A549 (cell line): ENCODE measurements at regions not wholly inside any gene's neighbourhood (a gene's known extent, or its start where the extent isn't known, plus 50 kb on each side); places are given as distances from the start of the nearest gene placed in this dataset.

Experiments
- BHLHE40 ChIP-seq: IDR thresholded peaks from 2 replicates; pipeline ENCODE4 v1.6.1; 2012; ENCODE audit warnings: low read depth, low read length, inconsistent platforms
- EP300 ChIP-seq, 2 experiments: fragments of >200 bp; sonication (Bioruptor Twin); formaldehyde crosslinking; IDR thresholded peaks; 2 replicates in 1 of 2; 3 replicates in 1 of 2; pipeline ENCODE4 v1.6.1; 2016 to 2017
- GATA3 ChIP-seq: IDR thresholded peaks from 2 replicates; pipeline ENCODE4 v1.6.1; 2012; ENCODE audit warnings: borderline replicate concordance
- NR3C1 ChIP-seq: fragments of >200 bp; sonication (Bioruptor Twin); formaldehyde crosslinking; IDR thresholded peaks from 3 replicates; pipeline ENCODE4 v1.6.1; 2017
- POLR2A ChIP-seq: IDR thresholded peaks from 2 replicates; pipeline ENCODE4 v1.6.1; 2012; ENCODE audit warnings: mild to moderate bottlenecking, low read length
- RCOR1 ChIP-seq: fragments of 150-350 bp; IDR thresholded peaks from 2 replicates; pipeline ENCODE4 v1.6.1; 2014; ENCODE audit warnings: antibody characterized with exemption, low read length, low read depth
- REST ChIP-seq: fragments of 200-600 bp; sonication (generic); IDR thresholded peaks from 2 replicates; pipeline ENCODE4 v1.6.1; 2016; ENCODE audit warnings: antibody characterized with exemption, mild to moderate bottlenecking, moderate library complexity
- ZSCAN20 ChIP-seq: fragments of 250-450 bp; sonication (Bioruptor Pico); IDR thresholded peaks from 2 replicates; pipeline ENCODE4 v1.8.0; 2022; ENCODE audit warnings: mild to moderate bottlenecking, moderate library complexity
- TF ChIP-seq, protein P1 (sequence below): fragments of >200 bp; sonication (Bioruptor Twin); formaldehyde crosslinking; IDR thresholded peaks from 3 replicates; pipeline ENCODE4 v1.5.1; 2016
- TF ChIP-seq, protein P2 (sequence below): fragments of 150-350 bp; IDR thresholded peaks from 2 replicates; pipeline ENCODE4 v1.6.1; 2014; ENCODE audit warnings: low read depth, mild to moderate bottlenecking, low read length
- TF ChIP-seq, protein P3 (sequence below): IDR thresholded peaks from 2 replicates; pipeline ENCODE4 v1.6.1; 2012; ENCODE audit warnings: low read depth, borderline replicate concordance

GRCh38 chr10:47207281-47207615 lies 92.7 kb upstream of the GDF10 start:
- TF ChIP-seq ZSCAN20 (CRISPR knock-in tag) (no peak), NR3C1 (no peak), POLR2A (no peak), GATA3 (no peak), RCOR1 (no peak), BHLHE40 (no peak), EP300 (IDR thresholded peaks at IDR 0.05) (no peak), REST (no peak)
- TF ChIP-seq, protein P1, sequence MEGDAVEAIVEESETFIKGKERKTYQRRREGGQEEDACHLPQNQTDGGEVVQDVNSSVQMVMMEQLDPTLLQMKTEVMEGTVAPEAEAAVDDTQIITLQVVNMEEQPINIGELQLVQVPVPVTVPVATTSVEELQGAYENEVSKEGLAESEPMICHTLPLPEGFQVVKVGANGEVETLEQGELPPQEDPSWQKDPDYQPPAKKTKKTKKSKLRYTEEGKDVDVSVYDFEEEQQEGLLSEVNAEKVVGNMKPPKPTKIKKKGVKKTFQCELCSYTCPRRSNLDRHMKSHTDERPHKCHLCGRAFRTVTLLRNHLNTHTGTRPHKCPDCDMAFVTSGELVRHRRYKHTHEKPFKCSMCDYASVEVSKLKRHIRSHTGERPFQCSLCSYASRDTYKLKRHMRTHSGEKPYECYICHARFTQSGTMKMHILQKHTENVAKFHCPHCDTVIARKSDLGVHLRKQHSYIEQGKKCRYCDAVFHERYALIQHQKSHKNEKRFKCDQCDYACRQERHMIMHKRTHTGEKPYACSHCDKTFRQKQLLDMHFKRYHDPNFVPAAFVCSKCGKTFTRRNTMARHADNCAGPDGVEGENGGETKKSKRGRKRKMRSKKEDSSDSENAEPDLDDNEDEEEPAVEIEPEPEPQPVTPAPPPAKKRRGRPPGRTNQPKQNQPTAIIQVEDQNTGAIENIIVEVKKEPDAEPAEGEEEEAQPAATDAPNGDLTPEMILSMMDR = no peak
- TF ChIP-seq, protein P2, sequence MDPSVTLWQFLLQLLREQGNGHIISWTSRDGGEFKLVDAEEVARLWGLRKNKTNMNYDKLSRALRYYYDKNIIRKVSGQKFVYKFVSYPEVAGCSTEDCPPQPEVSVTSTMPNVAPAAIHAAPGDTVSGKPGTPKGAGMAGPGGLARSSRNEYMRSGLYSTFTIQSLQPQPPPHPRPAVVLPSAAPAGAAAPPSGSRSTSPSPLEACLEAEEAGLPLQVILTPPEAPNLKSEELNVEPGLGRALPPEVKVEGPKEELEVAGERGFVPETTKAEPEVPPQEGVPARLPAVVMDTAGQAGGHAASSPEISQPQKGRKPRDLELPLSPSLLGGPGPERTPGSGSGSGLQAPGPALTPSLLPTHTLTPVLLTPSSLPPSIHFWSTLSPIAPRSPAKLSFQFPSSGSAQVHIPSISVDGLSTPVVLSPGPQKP = no peak
- TF ChIP-seq, protein P3, sequence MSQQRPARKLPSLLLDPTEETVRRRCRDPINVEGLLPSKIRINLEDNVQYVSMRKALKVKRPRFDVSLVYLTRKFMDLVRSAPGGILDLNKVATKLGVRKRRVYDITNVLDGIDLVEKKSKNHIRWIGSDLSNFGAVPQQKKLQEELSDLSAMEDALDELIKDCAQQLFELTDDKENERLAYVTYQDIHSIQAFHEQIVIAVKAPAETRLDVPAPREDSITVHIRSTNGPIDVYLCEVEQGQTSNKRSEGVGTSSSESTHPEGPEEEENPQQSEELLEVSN = no peak
